Dendritic cell treated with granulocyte-macrophage colony-stimulating factor and Interleukin-4, amounts not matched to agents 40 ng/mL and 50 ng/mL, for 4 days (primary cell): ENCODE measurements at regions not wholly inside any gene's neighbourhood (a gene's known extent, or its start where the extent isn't known, plus 50 kb on each side); places are given as distances from the start of the nearest gene placed in this dataset.

Experiments
- H3K27ac Mint-ChIP-seq: one replicate; pipeline ENCODE4 v1.8.0; 2022; ENCODE audit warnings: mild to moderate bottlenecking, mixed read lengths
- H3K27me3 Mint-ChIP-seq: one replicate; pipeline ENCODE4 v1.8.0; 2022; ENCODE audit warnings: mild to moderate bottlenecking, mixed read lengths
- H3K36me3 Mint-ChIP-seq: one replicate; pipeline ENCODE4 v1.8.0; 2022; ENCODE audit warnings: low read depth, mixed read lengths
- H3K4me1 Mint-ChIP-seq: one replicate; pipeline ENCODE4 v1.8.0; 2022; ENCODE audit warnings: low read depth, mixed read lengths
- H3K4me3 Mint-ChIP-seq: one replicate; pipeline ENCODE4 v1.8.0; 2022; ENCODE audit warnings: mild to moderate bottlenecking, moderate library complexity, mixed read lengths
- H3K9me3 Mint-ChIP-seq: one replicate; pipeline ENCODE4 v1.8.0; 2022; ENCODE audit warnings: mixed read lengths
- intact Hi-C: fragments of 100-400 bp; cut with micrococcal nuclease; formaldehyde crosslinking; loops from one replicate; pipeline ENCODE4 v1.15.0; 2022

GRCh38 chr13:74466020-74466419, 331.8 kb upstream of the KLF12 start:
- H3K4me1 Mint-ChIP-seq: no peaks in the 10 kb centered on the region
- H3K9me3 Mint-ChIP-seq: peaks cover 41% of the 10 kb centered on the region
- no peaks in the 10 kb centered on the region for H3K27me3 Mint-ChIP-seq
- intact Hi-C loops: no loop called here
- H3K4me3 Mint-ChIP-seq: no peak overlapping the region
- H3K27ac Mint-ChIP-seq: no peak overlapping the region
- H3K36me3 Mint-ChIP-seq: no peaks in the 10 kb centered on the region

GRCh38 chr13:74465271-74465670, 331.1 kb upstream of the KLF12 start:
- no peak overlapping the region for H3K27ac Mint-ChIP-seq
- no peak overlapping the region for H3K4me3 Mint-ChIP-seq
- H3K4me1 Mint-ChIP-seq: no peaks in the 10 kb centered on the region
- intact Hi-C loops: no loop called here
- no peaks in the 10 kb centered on the region for H3K36me3 Mint-ChIP-seq
- H3K9me3 Mint-ChIP-seq: peaks cover 47% of the 10 kb centered on the region
- H3K27me3 Mint-ChIP-seq: no peaks in the 10 kb centered on the region

GRCh38 chr13:74464670-74465069, 330.5 kb upstream of the KLF12 start:
- H3K27ac Mint-ChIP-seq: no peak overlapping the region
- no peak overlapping the region for H3K4me3 Mint-ChIP-seq
- H3K27me3 Mint-ChIP-seq: no peaks in the 10 kb centered on the region
- intact Hi-C loops: no loop called here
- no peaks in the 10 kb centered on the region for H3K36me3 Mint-ChIP-seq
- no peaks in the 10 kb centered on the region for H3K4me1 Mint-ChIP-seq
- H3K9me3 Mint-ChIP-seq: peaks cover 50% of the 10 kb centered on the region

GRCh38 chr13:74461011-74461410, 326.8 kb upstream of the KLF12 start:
- Mint-ChIP-seq H3K4me1 (no peaks in the 10 kb centered on the region), H3K9me3 (peaks cover 45% of the 10 kb centered on the region), H3K27me3 (no peaks in the 10 kb centered on the region), H3K36me3 (no peaks in the 10 kb centered on the region), H3K27ac (no peak overlapping the region), H3K4me3 (no peak overlapping the region)
- intact Hi-C loops: no loop called here

- no peaks in the 10 kb centered on the region for H3K27me3 Mint-ChIP-seq
- H3K9me3 Mint-ChIP-seq: peaks cover 42% of the 10 kb centered on the region
Measured at GRCh38 chr13:74452881-74453280, 318.7 kb upstream of the KLF12 start.

GRCh38 chr13:74452176-74452575, 318.0 kb upstream of the KLF12 start:
- no peak overlapping the region for H3K27ac Mint-ChIP-seq
- no peaks in the 10 kb centered on the region for H3K27me3 Mint-ChIP-seq
- H3K9me3 Mint-ChIP-seq: peaks cover 42% of the 10 kb centered on the region
- no peaks in the 10 kb centered on the region for H3K4me1 Mint-ChIP-seq
- no peak overlapping the region for H3K4me3 Mint-ChIP-seq
- H3K36me3 Mint-ChIP-seq: no peaks in the 10 kb centered on the region
- intact Hi-C loops: no loop called here

More at GRCh38 chr13:74452881-74453280, 318.7 kb upstream of the KLF12 start:
- Mint-ChIP-seq H3K4me1 (no peaks in the 10 kb centered on the region), H3K27ac (no peak overlapping the region), H3K36me3 (no peaks in the 10 kb centered on the region), H3K4me3 (no peak overlapping the region)
- intact Hi-C loops: no loop called here

GRCh38 chr13:74450964-74451363, 316.8 kb upstream of the KLF12 start:
- Mint-ChIP-seq H3K36me3 (no peaks in the 10 kb centered on the region), H3K27ac (no peak overlapping the region), H3K9me3 (peaks cover 42% of the 10 kb centered on the region), H3K27me3 (no peaks in the 10 kb centered on the region), H3K4me1 (no peaks in the 10 kb centered on the region), H3K4me3 (no peak overlapping the region)
- intact Hi-C loops: no loop called here

GRCh38 chr13:74450525-74450845, 316.3 kb upstream of the KLF12 start:
- intact Hi-C loops: no loop called here
- H3K9me3 Mint-ChIP-seq: peaks cover 39% of the 10 kb centered on the region
- no peaks in the 10 kb centered on the region for H3K27me3 Mint-ChIP-seq
- no peaks in the 10 kb centered on the region for H3K4me1 Mint-ChIP-seq
- no peak overlapping the region for H3K4me3 Mint-ChIP-seq
- H3K36me3 Mint-ChIP-seq: no peaks in the 10 kb centered on the region
- no peak overlapping the region for H3K27ac Mint-ChIP-seq

- Mint-ChIP-seq H3K4me1 (no peaks in the 10 kb centered on the region), H3K9me3 (peaks cover 34% of the 10 kb centered on the region), H3K27ac (no peak overlapping the region), H3K27me3 (no peaks in the 10 kb centered on the region), H3K4me3 (no peak overlapping the region), H3K36me3 (no peaks in the 10 kb centered on the region)
- intact Hi-C loops: no loop called here
Measured at GRCh38 chr13:74449811-74450524, 315.8 kb upstream of the KLF12 start.

GRCh38 chr13:74444864-74445479, 310.8 kb upstream of the KLF12 start:
- no peaks in the 10 kb centered on the region for H3K4me1 Mint-ChIP-seq
- H3K27ac Mint-ChIP-seq: no peak overlapping the region
- intact Hi-C loops: no loop called here
- no peaks in the 10 kb centered on the region for H3K27me3 Mint-ChIP-seq
- H3K4me3 Mint-ChIP-seq: no peak overlapping the region
- H3K36me3 Mint-ChIP-seq: no peaks in the 10 kb centered on the region
- H3K9me3 Mint-ChIP-seq: peaks cover 30% of the 10 kb centered on the region

GRCh38 chr13:74444161-74444571, 310.0 kb upstream of the KLF12 start:
- H3K36me3 Mint-ChIP-seq: no peaks in the 10 kb centered on the region
- no peaks in the 10 kb centered on the region for H3K4me1 Mint-ChIP-seq
- H3K9me3 Mint-ChIP-seq: peaks cover 23% of the 10 kb centered on the region
- H3K27me3 Mint-ChIP-seq: no peaks in the 10 kb centered on the region
- no peak overlapping the region for H3K4me3 Mint-ChIP-seq
- H3K27ac Mint-ChIP-seq: no peak overlapping the region
- intact Hi-C loops: no loop called here

- Mint-ChIP-seq H3K36me3 (no peaks in the 10 kb centered on the region), H3K4me3 (no peak overlapping the region), H3K27ac (no peak overlapping the region), H3K9me3 (peaks cover 23% of the 10 kb centered on the region), H3K4me1 (no peaks in the 10 kb centered on the region), H3K27me3 (no peaks in the 10 kb centered on the region)
- intact Hi-C loops: no loop called here
Measured at GRCh38 chr13:74443631-74444030, 309.4 kb upstream of the KLF12 start.

- Mint-ChIP-seq H3K4me3 (no peak overlapping the region), H3K36me3 (no peaks in the 10 kb centered on the region), H3K4me1 (no peaks in the 10 kb centered on the region), H3K27me3 (no peaks in the 10 kb centered on the region), H3K27ac (no peak overlapping the region), H3K9me3 (peaks cover 23% of the 10 kb centered on the region)
- intact Hi-C loops: no loop called here
Measured at GRCh38 chr13:74442751-74443150, 308.5 kb upstream of the KLF12 start.

GRCh38 chr13:74438901-74439300, 304.7 kb upstream of the KLF12 start:
- Mint-ChIP-seq H3K36me3 (no peaks in the 10 kb centered on the region), H3K27ac (no peak overlapping the region), H3K27me3 (no peaks in the 10 kb centered on the region), H3K9me3 (peaks cover 32% of the 10 kb centered on the region), H3K4me1 (no peaks in the 10 kb centered on the region), H3K4me3 (no peak overlapping the region)
- intact Hi-C loops: no loop called here

- Mint-ChIP-seq H3K27me3 (no peaks in the 10 kb centered on the region), H3K4me3 (no peak overlapping the region), H3K9me3 (peaks cover 26% of the 10 kb centered on the region), H3K4me1 (no peaks in the 10 kb centered on the region), H3K36me3 (no peaks in the 10 kb centered on the region), H3K27ac (no peak overlapping the region)
- intact Hi-C loops: no loop called here
Measured at GRCh38 chr13:74434782-74435181, 300.6 kb upstream of the KLF12 start.
